ENCODE measurements at regions not wholly inside any gene's neighbourhood (a gene's known extent, or its start where the extent isn't known, plus 50 kb on each side); places are given as distances from the start of the nearest gene placed in this dataset.

- H3K27me3 ChIP-seq (ENCODE audit: control insufficient read depth, insufficient read depth, low read length): no peaks in the 10 kb centered on the region
- no peaks in the 10 kb centered on the region for H3K4me1 ChIP-seq (ENCODE audit: control insufficient read depth, insufficient read depth, low read length)
- H3K4me3 ChIP-seq (ENCODE audit: low read length): no peak overlapping the region
- no peak overlapping the region for H3K4me2 ChIP-seq (ENCODE audit: low read length)
- no peaks in the 10 kb centered on the region for H3K9me3 ChIP-seq (replicated peaks; ENCODE audit: low read length)
- H3K9ac ChIP-seq (ENCODE audit: low read depth, low read length): no peak overlapping the region
- no peaks in the 10 kb centered on the region for H3K36me3 ChIP-seq (ENCODE audit: insufficient read depth, low read length)
Observed at GRCh38 chr4:81375745-81376144, 96.0 kb downstream of the RASGEF1B start.

- Histone ChIP-seq H3K4me1 (ENCODE audit: control insufficient read depth, insufficient read depth, low read length) (no peaks in the 10 kb centered on the region), H3K4me2 (ENCODE audit: low read length) (no peak overlapping the region), H3K27me3 (ENCODE audit: control insufficient read depth, insufficient read depth, low read length) (no peaks in the 10 kb centered on the region), H3K9ac (ENCODE audit: low read depth, low read length) (no peak overlapping the region), H3K36me3 (ENCODE audit: insufficient read depth, low read length) (no peaks in the 10 kb centered on the region), H3K4me3 (ENCODE audit: low read length) (no peak overlapping the region), H3K9me3 (replicated peaks; ENCODE audit: low read length) (no peaks in the 10 kb centered on the region)
Observed at GRCh38 chr4:81369886-81370285, 101.8 kb downstream of the RASGEF1B start.

DNA sequence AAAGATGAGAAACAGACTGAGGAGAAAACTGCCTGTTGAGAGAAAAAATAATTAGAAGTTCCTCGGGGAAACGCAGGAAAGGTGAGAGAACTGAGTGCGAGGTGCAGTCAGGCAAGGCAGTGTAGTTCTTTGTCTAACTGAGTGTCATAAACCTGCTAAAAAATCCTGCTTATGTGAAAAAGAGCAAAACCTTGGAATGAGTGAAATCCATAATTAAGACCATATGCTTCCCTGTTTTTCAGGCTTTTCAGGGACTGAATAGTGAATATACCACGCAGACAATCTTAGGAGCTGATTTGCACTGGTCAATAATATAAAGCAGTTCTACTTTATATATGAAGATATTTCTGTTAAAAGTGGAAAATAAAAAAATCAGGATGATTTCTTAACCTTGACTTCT lies 104.9 kb downstream of the RASGEF1B start:
- Histone ChIP-seq H3K36me3 (ENCODE audit: insufficient read depth, low read length) (no peaks in the 10 kb centered on the region), H3K4me3 (ENCODE audit: low read length) (no peak overlapping the region), H3K9me3 (replicated peaks; ENCODE audit: low read length) (no peaks in the 10 kb centered on the region), H3K9ac (ENCODE audit: low read depth, low read length) (no peak overlapping the region), H3K4me2 (ENCODE audit: low read length) (no peak overlapping the region), H3K27me3 (ENCODE audit: control insufficient read depth, insufficient read depth, low read length) (no peaks in the 10 kb centered on the region), H3K4me1 (ENCODE audit: control insufficient read depth, insufficient read depth, low read length) (no peaks in the 10 kb centered on the region)

DNA sequence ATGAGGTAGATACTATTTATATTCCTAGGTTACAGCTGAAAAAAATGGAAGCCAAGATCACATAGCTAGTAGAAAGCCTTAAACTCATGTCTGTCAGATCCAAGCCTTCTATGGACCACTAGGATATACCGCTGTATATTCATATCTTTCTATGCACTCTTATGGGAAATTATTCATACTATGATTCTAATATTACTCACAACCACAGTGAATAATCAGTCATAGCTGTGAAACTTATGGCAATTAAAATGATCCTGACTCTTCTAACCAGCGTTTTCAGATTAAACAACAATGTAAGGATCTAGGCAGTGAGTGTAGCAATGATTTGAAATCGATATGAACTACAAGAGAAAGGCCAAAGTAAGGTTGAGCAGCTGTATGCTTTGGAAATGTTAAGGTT lies 111.0 kb downstream of the RASGEF1B start:
- Histone ChIP-seq H3K9ac (ENCODE audit: low read depth, low read length) (no peak overlapping the region), H3K4me1 (ENCODE audit: control insufficient read depth, insufficient read depth, low read length) (no peaks in the 10 kb centered on the region), H3K36me3 (ENCODE audit: insufficient read depth, low read length) (no peaks in the 10 kb centered on the region), H3K4me3 (ENCODE audit: low read length) (no peak overlapping the region), H3K27me3 (ENCODE audit: control insufficient read depth, insufficient read depth, low read length) (no peaks in the 10 kb centered on the region), H3K4me2 (ENCODE audit: low read length) (no peak overlapping the region), H3K9me3 (replicated peaks; ENCODE audit: low read length) (no peaks in the 10 kb centered on the region)

DNA sequence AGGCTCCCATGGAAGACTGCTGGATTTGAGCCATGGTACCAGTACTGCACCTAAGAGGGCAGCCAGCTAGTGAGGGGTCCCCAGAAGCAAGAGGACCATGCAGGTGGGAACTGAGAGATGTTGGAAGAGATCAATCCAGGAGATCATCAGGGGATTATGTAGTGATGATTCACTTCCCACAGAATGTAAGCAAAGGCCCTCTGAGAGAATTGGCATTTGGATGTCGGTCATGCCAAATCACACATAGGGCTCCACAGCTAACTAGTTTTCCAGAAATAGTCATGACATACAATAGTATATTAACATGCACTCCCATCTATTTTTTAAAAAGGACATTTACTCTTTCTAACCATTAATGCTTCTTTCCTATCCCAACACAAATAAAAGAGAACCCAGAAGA lies 112.5 kb downstream of the RASGEF1B start:
- no peaks in the 10 kb centered on the region for H3K4me1 ChIP-seq (ENCODE audit: control insufficient read depth, insufficient read depth, low read length)

GRCh38 chr4:81358154-81358553 lies 113.6 kb downstream of the RASGEF1B start:
- Histone ChIP-seq H3K9me3 (replicated peaks; ENCODE audit: low read length) (no peaks in the 10 kb centered on the region), H3K4me3 (ENCODE audit: low read length) (no peak overlapping the region), H3K4me2 (ENCODE audit: low read length) (no peak overlapping the region), H3K27me3 (ENCODE audit: control insufficient read depth, insufficient read depth, low read length) (no peaks in the 10 kb centered on the region), H3K9ac (ENCODE audit: low read depth, low read length) (no peak overlapping the region), H3K4me1 (ENCODE audit: control insufficient read depth, insufficient read depth, low read length) (no peaks in the 10 kb centered on the region), H3K36me3 (ENCODE audit: insufficient read depth, low read length) (no peaks in the 10 kb centered on the region)

More for the DNA sequence above, 112.5 kb downstream of the RASGEF1B start:
- Histone ChIP-seq H3K4me3 (ENCODE audit: low read length) (no peak overlapping the region), H3K27me3 (ENCODE audit: control insufficient read depth, insufficient read depth, low read length) (no peaks in the 10 kb centered on the region), H3K9ac (ENCODE audit: low read depth, low read length) (no peak overlapping the region), H3K4me2 (ENCODE audit: low read length) (no peak overlapping the region), H3K9me3 (replicated peaks; ENCODE audit: low read length) (no peaks in the 10 kb centered on the region), H3K36me3 (ENCODE audit: insufficient read depth, low read length) (no peaks in the 10 kb centered on the region)

GRCh38 chr4:81356621-81357020 lies 115.1 kb downstream of the RASGEF1B start:
- no peak overlapping the region for H3K4me3 ChIP-seq (ENCODE audit: low read length)
- H3K4me1 ChIP-seq (ENCODE audit: control insufficient read depth, insufficient read depth, low read length): no peaks in the 10 kb centered on the region
- H3K9me3 ChIP-seq (replicated peaks; ENCODE audit: low read length): no peaks in the 10 kb centered on the region
- no peak overlapping the region for H3K9ac ChIP-seq (ENCODE audit: low read depth, low read length)
- no peak overlapping the region for H3K4me2 ChIP-seq (ENCODE audit: low read length)
- no peaks in the 10 kb centered on the region for H3K27me3 ChIP-seq (ENCODE audit: control insufficient read depth, insufficient read depth, low read length)
- H3K36me3 ChIP-seq (ENCODE audit: insufficient read depth, low read length): no peaks in the 10 kb centered on the region

DNA sequence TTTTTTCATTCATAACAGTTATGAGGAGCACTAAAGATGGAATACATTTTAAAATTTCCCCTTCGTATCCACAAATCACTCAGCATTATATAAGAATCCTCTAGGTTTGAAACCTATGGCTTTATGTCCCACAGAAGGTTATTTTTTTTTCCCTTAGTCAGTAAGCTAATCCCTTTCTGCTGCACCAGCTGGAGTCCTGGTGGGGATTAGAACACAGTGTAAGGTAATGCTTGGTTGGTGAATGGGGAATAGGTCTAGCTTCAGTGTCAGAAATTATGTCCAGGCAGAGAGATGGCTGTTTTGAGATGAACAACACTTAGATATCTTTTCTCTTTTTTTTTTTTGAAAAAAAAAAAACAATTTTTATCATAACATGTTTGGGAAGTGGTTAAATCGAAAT lies 116.6 kb downstream of the RASGEF1B start:
- H3K36me3 ChIP-seq (ENCODE audit: insufficient read depth, low read length): no peaks in the 10 kb centered on the region
- no peak overlapping the region for H3K4me2 ChIP-seq (ENCODE audit: low read length)
- no peak overlapping the region for H3K9ac ChIP-seq (ENCODE audit: low read depth, low read length)
- H3K4me1 ChIP-seq (ENCODE audit: control insufficient read depth, insufficient read depth, low read length): no peaks in the 10 kb centered on the region
- no peaks in the 10 kb centered on the region for H3K9me3 ChIP-seq (replicated peaks; ENCODE audit: low read length)
- H3K4me3 ChIP-seq (ENCODE audit: low read length): no peak overlapping the region
- no peaks in the 10 kb centered on the region for H3K27me3 ChIP-seq (ENCODE audit: control insufficient read depth, insufficient read depth, low read length)

DNA sequence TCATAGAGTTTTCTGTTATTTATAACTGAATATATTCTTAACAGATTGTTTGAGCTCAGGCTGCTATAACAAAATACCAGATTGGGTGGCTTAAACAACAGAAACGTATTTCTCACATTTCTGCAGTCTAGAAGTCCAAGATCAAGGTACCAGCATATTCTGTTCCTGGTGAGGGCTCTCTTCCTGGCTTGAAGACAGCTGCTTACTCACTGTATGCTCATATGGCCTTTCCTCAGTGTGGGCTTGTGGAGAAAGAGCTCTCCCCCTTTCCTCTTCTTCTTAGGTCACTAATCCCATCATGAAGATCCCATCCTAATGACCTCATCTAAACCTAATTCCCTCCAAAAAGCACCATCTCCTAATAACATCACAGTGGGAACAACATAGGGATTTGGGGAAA lies 117.8 kb downstream of the RASGEF1B start:
- Histone ChIP-seq H3K4me3 (ENCODE audit: low read length) (no peak overlapping the region), H3K4me2 (ENCODE audit: low read length) (no peak overlapping the region), H3K36me3 (ENCODE audit: insufficient read depth, low read length) (no peaks in the 10 kb centered on the region), H3K4me1 (ENCODE audit: control insufficient read depth, insufficient read depth, low read length) (no peaks in the 10 kb centered on the region), H3K9me3 (replicated peaks; ENCODE audit: low read length) (no peaks in the 10 kb centered on the region), H3K27me3 (ENCODE audit: control insufficient read depth, insufficient read depth, low read length) (no peaks in the 10 kb centered on the region), H3K9ac (ENCODE audit: low read depth, low read length) (no peak overlapping the region)

DNA sequence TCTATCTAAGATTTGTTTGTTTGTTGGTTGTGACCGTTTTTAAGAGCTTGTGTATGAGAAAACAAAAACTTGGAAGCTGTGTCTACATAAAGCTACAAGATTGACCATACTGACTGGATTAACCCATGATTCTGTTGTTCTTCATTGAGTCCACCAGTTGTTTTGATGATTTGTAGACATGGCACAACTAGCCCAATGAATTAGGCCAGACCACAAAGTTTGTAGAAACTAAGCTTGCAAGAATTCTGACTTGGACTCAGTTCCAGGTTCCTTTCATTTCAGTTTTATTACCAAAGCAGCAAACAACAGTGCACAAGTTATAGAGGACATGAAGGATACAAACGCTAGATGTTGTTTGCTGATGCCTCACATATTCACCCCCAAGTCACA lies 119.3 kb downstream of the RASGEF1B start:
- no peaks in the 10 kb centered on the region for H3K9me3 ChIP-seq (replicated peaks; ENCODE audit: low read length)
- no peaks in the 10 kb centered on the region for H3K27me3 ChIP-seq (ENCODE audit: control insufficient read depth, insufficient read depth, low read length)
- H3K4me1 ChIP-seq (ENCODE audit: control insufficient read depth, insufficient read depth, low read length): no peaks in the 10 kb centered on the region
- H3K36me3 ChIP-seq (ENCODE audit: insufficient read depth, low read length): no peaks in the 10 kb centered on the region
- H3K4me2 ChIP-seq (ENCODE audit: low read length): no peak overlapping the region
- no peak overlapping the region for H3K4me3 ChIP-seq (ENCODE audit: low read length)
- no peak overlapping the region for H3K9ac ChIP-seq (ENCODE audit: low read depth, low read length)

GRCh38 chr4:81351654-81352445 lies 119.9 kb downstream of the RASGEF1B start:
- H3K36me3 ChIP-seq (ENCODE audit: insufficient read depth, low read length): no peaks in the 10 kb centered on the region
- H3K4me2 ChIP-seq (ENCODE audit: low read length): no peak overlapping the region
- H3K9ac ChIP-seq (ENCODE audit: low read depth, low read length): no peak overlapping the region
- H3K4me1 ChIP-seq (ENCODE audit: control insufficient read depth, insufficient read depth, low read length): no peaks in the 10 kb centered on the region
- no peak overlapping the region for H3K4me3 ChIP-seq (ENCODE audit: low read length)
- no peaks in the 10 kb centered on the region for H3K9me3 ChIP-seq (replicated peaks; ENCODE audit: low read length)
- no peaks in the 10 kb centered on the region for H3K27me3 ChIP-seq (ENCODE audit: control insufficient read depth, insufficient read depth, low read length)

- H3K27me3 ChIP-seq (ENCODE audit: control insufficient read depth, insufficient read depth, low read length): no peaks in the 10 kb centered on the region
Observed at GRCh38 chr4:81350040-81350439, 121.7 kb downstream of the RASGEF1B start.

More at GRCh38 chr4:81350040-81350439, 121.7 kb downstream of the RASGEF1B start:
- Histone ChIP-seq H3K9ac (ENCODE audit: low read depth, low read length) (no peak overlapping the region), H3K4me2 (ENCODE audit: low read length) (no peak overlapping the region), H3K9me3 (replicated peaks; ENCODE audit: low read length) (no peaks in the 10 kb centered on the region), H3K4me3 (ENCODE audit: low read length) (no peak overlapping the region), H3K4me1 (ENCODE audit: control insufficient read depth, insufficient read depth, low read length) (no peaks in the 10 kb centered on the region), H3K36me3 (ENCODE audit: insufficient read depth, low read length) (no peaks in the 10 kb centered on the region)
